ENCODE measurements at regions not wholly inside any gene's neighbourhood (a gene's known extent, or its start where the extent isn't known, plus 50 kb on each side); places are given as distances from the start of the nearest gene placed in this dataset.

GRCh38 chr3:94179059-94179458, 116.2 kb downstream of the NSUN3 start (continued):
- TF ChIP-seq ZNF280D (tag by site-specific recombination; IDR thresholded peaks at IDR 0.05) (no peak), ZFP41 (tag by site-specific recombination; IDR thresholded peaks at IDR 0.05; ENCODE audit: borderline replicate concordance) (no peak), PRDM2 (tag by site-specific recombination; IDR thresholded peaks at IDR 0.05; ENCODE audit: borderline replicate concordance) (no peak), IKZF3 (tag by site-specific recombination; IDR thresholded peaks at IDR 0.05) (peak; percentile 91), ZBTB7A (tag by site-specific recombination; IDR thresholded peaks at IDR 0.05; ENCODE audit: low read depth) (no peak), KLF10 (tag by site-specific recombination; IDR thresholded peaks at IDR 0.05) (peak; percentile 21; the same call in 1 of the 2 replicates), KLF1 (tag by site-specific recombination; IDR thresholded peaks at IDR 0.05) (no peak), ZNF707 (tag by site-specific recombination; IDR thresholded peaks at IDR 0.05) (no peak), ZBTB26 (tag by site-specific recombination; optimal IDR thresholded peaks at IDR 0.05) (no peak), GFI1B (tag by site-specific recombination; IDR thresholded peaks at IDR 0.05) (no peak), ZNF391 (tag by site-specific recombination; IDR thresholded peaks at IDR 0.05; ENCODE audit: borderline replicate concordance, low read depth) (no peak), ZNF26 (tag by site-specific recombination; IDR thresholded peaks at IDR 0.05) (no peak), ELK4 (IDR thresholded peaks at IDR 0.05; ENCODE audit: borderline replicate concordance, low read depth, low read length) (no peak), ZNF311 (tag by site-specific recombination; IDR thresholded peaks at IDR 0.05; ENCODE audit: borderline replicate concordance) (no peak), ZNF529 (tag by site-specific recombination; IDR thresholded peaks at IDR 0.05; ENCODE audit: insufficient replicate concordance) (no peak), PATZ1 (tag by site-specific recombination; IDR thresholded peaks at IDR 0.05) (no peak; the same call in 1 of the 2 replicates), ZNF350 (tag by site-specific recombination; IDR thresholded peaks at IDR 0.05) (no peak), OSR2 (tag by site-specific recombination; IDR thresholded peaks at IDR 0.05) (peak; percentile 89), ZNF837 (tag by site-specific recombination; IDR thresholded peaks at IDR 0.05) (no peak), PRDM10 (tag by site-specific recombination; IDR thresholded peaks at IDR 0.05) (no peak), ZNF146 (tag by site-specific recombination; IDR thresholded peaks at IDR 0.05) (peak; percentile 60)

All from HEK293 (cell line).